SH-SY5Y (cell line): ENCODE measurements at regions not wholly inside any gene's neighbourhood (a gene's known extent, or its start where the extent isn't known, plus 50 kb on each side); places are given as distances from the start of the nearest gene placed in this dataset.

Source experiments
- GATA2 ChIP-seq: IDR thresholded peaks from 2 replicates; pipeline ENCODE4 v1.6.1; 2011; ENCODE audit warnings: mild to moderate bottlenecking, low read depth, low read length
- GATA3 ChIP-seq: IDR thresholded peaks from 2 replicates; pipeline ENCODE4 v1.6.1; 2011; ENCODE audit warnings: low read depth, mild to moderate bottlenecking, low read length, moderate library complexity

- TF ChIP-seq GATA3 (no peak), GATA2 (no peak)
Observed at GRCh38 chr11:42172441-42172840, 713.0 kb upstream of the LRRC4C start.

DNA sequence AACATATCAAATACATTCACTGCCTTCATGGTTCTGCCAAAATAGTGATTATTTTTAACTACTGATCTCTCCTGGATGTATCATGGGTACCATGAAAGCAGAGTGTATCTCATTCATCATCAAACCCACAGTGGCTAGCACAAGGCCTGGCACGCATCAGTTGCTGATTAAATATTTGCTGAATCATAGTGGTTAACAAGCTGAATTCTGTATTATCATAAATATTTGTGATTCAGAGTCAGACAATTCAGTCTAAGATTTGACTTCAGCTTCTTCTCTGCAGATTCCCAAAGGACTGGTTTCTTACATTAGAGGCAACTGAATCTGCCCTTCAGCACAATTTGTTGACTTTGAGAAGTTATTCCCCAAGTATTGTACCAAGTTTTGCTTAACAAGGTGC, 715.8 kb upstream of the LRRC4C start:
- TF ChIP-seq GATA2: no peak
- TF ChIP-seq GATA3: no peak

GRCh38 chr11:42179216-42179615, 719.8 kb upstream of the LRRC4C start:
- no peak for TF ChIP-seq GATA2
- TF ChIP-seq GATA3: no peak

DNA sequence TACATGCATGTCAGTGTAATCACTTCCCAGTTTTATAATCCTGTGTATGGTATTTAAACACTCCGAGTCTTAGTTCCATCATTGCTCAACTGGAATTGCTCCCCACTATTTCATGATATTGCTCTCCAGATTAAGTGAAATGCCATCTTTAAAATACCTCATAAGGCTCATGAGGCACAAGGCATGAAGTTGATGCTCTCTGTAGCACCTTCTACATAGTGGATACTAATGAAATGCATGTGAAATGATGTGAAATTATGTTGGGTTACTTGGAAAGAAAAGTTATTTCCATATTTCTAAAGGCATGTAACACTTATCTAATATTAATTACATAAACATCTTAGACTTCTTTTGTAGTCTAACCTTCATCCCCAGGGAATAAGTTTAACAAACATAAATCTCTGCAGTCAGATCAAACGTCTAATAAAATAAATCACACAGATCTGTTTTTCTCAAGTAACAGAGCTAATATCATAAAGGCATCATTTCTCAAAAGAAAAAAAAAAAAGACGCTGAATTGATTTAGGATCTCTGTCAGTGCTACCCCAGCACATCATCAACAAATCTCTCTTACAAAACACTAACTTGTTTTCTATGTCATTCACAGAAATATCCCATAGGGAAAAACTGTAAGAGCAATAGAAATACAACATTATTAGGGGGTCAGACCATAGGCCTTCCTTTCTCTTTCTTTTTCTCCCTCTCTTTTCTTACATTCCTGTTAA, 736.0 kb upstream of the LRRC4C start:
- TF ChIP-seq GATA3 (no peak), GATA2 (no peak)

DNA sequence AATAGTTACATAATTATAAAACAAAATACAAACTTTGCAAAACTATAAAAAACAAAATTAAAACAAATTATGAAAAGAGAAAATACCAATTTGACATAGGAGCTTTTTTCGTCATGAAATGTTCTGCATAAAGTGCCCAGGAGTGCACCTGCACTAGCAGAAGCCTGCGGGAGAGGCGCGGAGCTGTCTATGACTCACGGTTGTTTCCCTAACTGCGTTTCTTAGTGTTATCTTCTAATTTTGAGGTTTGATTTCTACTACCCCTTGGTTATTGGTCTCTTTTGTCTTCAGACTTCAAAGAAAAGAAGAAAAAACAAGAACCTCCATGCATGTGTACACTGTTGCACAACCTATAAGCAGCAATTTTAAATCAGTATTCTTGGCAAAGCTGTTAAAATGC, 740.9 kb upstream of the LRRC4C start:
- TF ChIP-seq GATA2 (no peak), GATA3 (no peak)

GRCh38 chr11:42201603-42202148, 742.2 kb upstream of the LRRC4C start:
- TF ChIP-seq GATA3 (no peak), GATA2 (no peak)

GRCh38 chr11:42205518-42205917, 746.1 kb upstream of the LRRC4C start:
- TF ChIP-seq GATA3 (no peak), GATA2 (no peak)

GRCh38 chr11:42225664-42226063, 766.2 kb upstream of the LRRC4C start:
- TF ChIP-seq GATA2 (no peak), GATA3 (no peak)

GRCh38 chr11:42232673-42233072, 773.2 kb upstream of the LRRC4C start:
- TF ChIP-seq GATA3 (no peak), GATA2 (no peak)

GRCh38 chr11:42234451-42234951, 775.0 kb upstream of the LRRC4C start:
- no peak for TF ChIP-seq GATA2
- TF ChIP-seq GATA3: no peak

GRCh38 chr11:42237701-42238235, 778.3 kb upstream of the LRRC4C start:
- TF ChIP-seq GATA3 (no peak), GATA2 (no peak)

DNA sequence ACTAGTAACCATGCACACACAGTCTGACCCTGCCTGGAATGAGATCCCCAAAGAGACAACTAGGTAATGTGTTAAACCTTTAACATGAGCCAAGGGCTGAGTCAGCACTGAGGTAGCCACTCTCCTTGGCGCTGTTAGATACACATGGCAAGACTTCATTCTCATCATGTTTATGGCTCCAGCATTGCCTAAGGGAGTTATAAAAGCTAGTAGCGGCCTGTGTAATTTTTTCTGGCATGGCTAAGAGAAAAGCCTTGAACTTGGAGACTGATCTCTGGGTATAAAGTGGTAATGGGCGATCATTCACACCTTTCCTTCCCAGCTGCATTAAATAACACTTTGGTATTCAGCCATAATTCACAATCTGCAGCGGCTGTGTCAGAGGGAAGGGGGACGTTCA, 779.7 kb upstream of the LRRC4C start:
- no peak for TF ChIP-seq GATA2

DNA sequence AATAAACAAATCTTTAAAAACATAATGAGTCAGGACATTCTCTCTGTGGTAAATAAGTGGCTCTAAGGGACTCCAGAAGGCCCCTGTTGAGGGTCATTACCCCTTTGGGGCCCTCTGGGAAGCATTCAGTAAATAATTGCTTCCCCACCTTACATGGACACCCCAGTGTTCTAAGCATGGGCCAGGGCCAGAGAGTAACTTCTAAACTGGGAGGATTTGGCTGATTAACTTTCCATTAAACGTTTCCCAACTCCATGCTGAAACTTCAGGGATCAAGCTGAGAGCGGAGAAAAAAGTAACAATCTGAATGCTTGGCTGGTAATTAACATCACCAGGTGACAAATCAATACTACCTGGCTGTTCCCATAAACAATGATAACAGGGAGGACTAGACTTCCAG, 783.9 kb upstream of the LRRC4C start:
- TF ChIP-seq GATA3 (no peak), GATA2 (no peak)

DNA sequence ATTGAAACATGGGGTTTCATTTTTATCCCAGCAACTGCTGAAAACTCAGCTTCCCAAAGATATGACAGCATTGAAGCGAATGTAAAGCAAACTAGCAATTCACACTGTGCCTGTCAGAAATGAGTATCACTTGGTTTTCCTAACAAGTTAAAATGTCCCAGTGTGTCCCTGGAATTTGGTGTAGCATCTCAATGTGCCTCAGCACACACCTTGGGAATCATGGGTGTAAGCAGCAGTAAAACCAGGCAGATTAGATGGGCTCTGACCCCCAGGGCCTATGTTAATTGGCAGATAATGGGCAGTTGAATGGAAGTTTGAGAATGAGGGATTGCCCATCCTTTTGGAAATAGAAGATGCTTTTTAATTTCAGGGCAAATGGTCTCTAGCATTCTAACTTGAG, 784.9 kb upstream of the LRRC4C start:
- TF ChIP-seq GATA2 (no peak), GATA3 (no peak)

DNA sequence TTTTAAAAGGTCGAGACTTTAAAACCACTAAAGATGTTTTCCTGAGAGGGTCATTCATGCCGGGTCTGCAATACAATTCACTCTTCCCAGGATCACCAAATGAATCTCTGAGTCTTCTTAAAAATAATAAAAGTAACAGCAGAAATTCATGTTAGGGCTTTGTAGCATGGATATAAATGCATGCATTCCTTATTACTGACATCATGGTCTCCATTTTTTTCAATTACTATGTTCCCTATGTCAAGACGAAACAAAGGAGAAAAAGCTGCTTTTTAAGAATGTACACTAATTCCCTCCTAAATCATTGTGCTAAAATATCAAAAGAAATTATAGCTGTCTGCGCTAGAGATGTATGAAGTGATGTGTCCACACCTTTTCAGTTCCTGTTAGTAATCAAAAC, 789.9 kb upstream of the LRRC4C start:
- TF ChIP-seq GATA2: no peak
- TF ChIP-seq GATA3: no peak

DNA sequence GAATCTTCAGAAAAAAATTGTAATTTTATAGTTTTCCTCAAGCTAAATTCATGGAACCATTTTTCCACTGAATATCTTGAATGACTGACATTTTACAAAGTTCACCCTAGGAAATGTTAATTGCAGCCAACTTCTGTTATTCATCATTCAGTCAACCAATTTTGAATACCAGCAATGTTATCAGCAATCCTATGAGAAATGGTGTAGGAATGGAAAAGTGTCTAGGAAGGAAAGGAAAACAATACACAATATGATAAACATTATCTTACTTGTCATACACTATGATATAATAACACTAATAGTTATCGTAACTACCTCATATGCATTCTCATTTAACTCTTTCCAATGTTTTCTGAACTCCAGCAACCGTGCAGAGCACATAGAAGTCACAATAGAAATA, 790.5 kb upstream of the LRRC4C start:
- TF ChIP-seq GATA2 (no peak), GATA3 (no peak)
